GM19455 (cell line): ENCODE measurements at regions not wholly inside any gene's neighbourhood (a gene's known extent, or its start where the extent isn't known, plus 50 kb on each side); places are given as distances from the start of the nearest gene placed in this dataset.

Experiments
- ATAC-seq: cut with Tn5 transposase; IDR thresholded peaks from one replicate; pipeline ENCODE4 v1.9.1; 2021; ENCODE audit not compliant: unreplicated experiment

DNA sequence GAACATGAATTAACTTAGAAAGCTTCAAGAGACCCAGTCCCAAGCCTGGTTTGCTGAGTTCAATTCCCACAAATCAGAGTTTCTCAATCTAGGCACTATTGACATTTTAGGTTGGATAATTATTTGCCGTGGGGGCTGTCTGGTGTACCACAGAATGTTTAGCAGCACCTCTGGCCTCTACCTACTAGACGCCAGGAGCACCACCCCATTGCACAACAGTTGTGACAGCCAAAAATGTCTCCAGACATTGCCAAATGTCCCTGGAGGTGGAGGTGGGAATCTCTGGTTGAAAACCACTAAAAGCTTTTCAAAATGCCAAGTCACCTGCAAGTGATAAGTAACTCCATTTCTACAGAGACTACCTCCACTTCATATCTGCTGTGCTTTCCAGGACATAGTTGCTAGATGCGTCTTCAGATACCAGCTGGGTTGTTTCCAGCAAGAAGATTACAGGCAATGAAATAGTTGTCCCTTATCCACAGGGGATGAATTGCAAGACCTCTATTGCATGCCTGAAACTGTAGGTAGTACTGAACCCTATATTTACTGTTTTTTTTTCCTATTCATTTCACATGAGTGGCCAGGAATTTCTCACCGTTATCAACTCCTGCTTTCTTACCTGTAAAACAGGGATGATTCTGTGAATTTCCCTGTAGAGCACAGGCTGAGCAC is 554.3 kb downstream of the ZEB2 start:
- no peak for ATAC-seq

DNA sequence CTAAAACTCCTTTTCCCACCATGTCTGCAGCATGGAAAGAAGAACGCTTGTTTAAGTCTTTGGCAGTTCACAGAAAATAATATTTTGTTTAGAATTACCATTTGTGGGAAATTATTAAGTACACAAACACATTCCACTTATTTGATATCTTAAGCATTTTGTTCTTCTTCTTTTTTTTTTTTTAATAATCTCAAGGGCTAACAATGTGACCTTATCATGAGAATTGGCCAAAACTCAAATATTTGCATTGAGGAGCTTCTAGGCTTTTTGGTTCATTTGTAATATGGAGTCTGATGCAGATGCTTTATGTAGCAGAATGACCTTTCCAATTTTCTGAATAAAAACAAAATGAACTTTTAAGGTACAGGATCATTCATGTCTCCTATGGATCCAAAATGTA is 555.0 kb downstream of the ZEB2 start:
- no peak for ATAC-seq

DNA sequence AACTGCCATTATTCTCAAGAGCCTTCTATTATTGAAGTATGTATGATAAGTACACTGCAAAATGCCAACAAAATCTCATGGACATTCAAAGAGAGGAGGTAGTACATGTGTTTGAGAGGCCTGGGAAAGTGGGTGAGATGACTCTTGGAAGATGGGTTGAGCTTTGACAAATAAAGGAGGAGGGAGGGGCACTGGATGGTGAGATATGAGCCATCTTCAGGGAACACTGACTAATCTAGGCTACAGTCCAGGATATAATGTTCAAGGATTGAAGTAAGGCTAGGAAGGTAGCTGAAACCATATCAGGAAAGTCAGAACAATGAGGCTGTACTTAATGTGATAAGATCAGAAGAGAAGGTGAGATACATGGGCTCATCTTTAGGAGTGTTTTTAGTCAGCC is 559.7 kb downstream of the ZEB2 start:
- ATAC-seq: no peak

DNA sequence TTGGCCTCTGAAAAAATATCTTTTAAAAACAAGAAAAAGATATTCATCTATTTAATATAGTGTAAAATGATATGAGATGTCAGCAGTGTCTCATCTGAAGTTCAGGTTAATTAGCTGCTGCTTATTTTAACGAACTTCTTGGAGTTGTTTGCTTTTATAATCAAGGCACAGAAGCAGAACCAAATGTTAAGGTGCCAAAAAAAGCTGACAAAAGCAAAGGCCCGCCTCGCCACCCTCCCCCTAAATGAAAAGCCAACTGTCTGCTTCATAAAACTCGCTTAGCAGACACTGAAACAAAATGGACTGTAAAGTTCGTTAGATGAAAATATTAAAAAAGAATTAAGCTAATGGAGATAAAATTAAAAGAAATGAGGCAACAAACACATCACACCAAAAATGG is 562.6 kb downstream of the ZEB2 start:
- no peak for ATAC-seq

DNA sequence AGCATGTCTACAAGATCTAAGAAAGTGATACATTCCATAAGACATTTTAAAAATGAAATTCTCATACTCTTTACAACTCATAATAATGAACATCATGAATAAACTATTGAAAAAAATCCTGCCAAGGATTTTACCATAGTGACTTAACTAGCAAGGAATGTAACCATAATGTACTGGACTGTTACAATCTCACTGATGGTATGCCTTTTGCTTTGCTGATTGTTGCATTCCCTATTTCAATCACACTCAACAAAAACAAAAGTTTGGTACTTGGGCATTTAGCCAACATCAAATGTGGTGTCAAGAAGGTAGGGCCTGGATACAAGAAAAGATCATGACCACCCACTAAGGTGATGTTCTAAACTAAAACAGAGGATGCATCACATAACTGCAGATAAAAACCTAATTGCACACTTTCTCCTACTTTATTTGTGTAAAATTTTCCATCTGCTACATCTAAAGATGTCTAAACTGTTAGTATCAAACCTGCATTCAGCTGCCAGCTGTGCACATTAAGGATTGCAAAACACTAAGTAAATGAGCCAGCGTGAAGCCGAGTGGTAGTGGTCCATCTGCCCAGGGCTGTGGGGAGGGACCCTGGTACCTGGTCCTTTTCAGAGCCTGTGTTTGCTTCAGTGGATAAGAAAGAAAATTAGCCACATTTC is 564.4 kb downstream of the ZEB2 start:
- no peak for ATAC-seq

DNA sequence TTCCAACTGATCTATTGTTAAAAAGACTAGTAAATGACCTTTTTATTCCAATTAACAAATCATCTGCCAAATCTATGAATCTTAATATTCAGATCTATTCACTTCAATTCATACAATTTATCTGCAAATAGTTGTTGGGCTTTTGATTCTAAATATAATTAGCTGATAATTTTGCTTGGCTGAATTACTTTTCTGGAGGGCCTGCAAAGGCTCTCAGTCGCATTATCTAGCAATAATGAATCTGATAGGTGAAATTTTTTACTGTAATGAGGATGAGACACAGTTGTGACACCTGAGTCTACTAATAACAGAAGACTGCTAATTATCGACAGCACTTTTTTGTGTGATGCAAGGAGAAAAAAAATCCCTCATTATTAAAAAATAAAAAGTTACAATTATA is 565.1 kb downstream of the ZEB2 start:
- no peak for ATAC-seq

DNA sequence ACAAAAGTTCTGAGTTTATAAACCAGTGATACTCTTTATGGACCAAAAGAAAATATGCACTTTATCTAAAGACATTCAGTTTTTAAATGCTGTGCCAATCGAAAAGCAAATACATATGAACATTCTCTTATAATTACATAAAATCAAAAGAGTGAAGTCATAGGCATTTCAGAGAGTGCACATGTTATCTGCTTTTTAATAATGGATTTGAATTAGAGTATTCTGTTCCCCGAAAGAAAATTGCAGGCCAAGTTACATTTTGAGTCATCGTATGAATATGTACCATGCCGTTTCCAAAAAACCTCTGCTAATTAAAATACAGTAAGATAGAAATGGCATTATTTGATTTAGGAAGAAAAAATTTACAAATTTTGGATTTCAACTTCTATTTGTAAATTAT is 565.7 kb downstream of the ZEB2 start:
- ATAC-seq: no peak

DNA sequence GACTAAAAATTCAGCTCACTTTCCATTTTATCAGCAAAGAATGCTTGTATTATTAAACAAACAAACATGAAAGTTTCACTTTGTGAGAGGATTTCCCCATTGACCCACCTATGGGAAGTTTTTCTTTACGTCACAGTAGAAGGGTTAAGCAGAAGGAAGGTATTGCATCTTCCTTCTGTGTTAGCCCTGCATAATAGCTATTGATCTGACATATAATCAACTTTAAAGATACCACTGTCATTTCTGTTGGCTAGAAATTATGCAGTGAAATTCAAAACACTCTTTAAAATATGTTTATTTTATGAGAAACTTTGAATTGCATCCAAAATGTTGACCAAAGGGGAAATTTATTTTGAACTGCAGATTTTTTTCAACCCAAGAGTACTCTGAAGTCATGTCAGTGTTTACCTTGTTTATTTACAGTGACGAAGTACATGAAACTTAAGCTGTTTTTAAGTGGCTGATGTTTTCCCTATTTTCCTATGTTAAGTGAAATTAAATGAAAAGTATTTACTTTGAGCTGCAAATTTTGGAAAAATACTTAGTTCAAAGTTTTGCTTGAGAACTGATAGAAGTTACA is 566.4 kb downstream of the ZEB2 start:
- no peak for ATAC-seq

DNA sequence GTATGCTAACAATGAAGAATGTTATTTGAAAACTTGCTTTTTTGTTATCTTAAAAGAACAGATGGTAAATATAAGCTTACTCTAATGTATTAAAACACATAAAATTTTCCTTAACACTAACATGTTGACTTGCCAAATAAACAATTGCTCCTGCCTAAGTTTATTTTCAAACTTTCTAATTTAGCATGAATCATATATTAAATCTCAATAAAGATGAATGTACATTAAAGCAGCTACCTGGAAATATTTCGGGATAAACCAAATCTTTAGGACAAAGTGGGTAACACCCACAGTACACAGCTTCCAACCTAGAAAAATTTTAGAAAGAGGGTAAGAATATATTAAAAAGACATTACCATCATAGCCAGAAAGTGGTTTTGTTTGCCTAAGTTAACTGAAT is 567.4 kb downstream of the ZEB2 start:
- no peak for ATAC-seq

DNA sequence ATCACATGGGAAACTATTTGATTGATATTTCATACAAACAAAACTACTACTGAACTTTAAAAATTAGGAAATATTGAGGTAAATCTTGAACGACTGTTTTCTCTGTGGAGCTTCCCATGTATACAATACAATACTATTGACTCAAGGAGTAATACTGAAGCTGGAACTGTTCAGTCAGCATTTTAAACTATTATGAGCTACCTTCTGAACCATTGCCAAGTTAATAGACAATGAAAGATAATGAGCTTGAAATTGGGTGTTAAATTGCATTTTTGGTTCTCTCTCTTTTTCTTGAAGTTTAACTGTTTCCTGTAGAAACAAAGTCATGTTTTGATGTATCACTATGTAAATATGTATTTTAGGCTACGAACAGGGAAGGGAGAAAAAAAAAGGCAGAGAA is 569.2 kb downstream of the ZEB2 start:
- ATAC-seq: no peak

DNA sequence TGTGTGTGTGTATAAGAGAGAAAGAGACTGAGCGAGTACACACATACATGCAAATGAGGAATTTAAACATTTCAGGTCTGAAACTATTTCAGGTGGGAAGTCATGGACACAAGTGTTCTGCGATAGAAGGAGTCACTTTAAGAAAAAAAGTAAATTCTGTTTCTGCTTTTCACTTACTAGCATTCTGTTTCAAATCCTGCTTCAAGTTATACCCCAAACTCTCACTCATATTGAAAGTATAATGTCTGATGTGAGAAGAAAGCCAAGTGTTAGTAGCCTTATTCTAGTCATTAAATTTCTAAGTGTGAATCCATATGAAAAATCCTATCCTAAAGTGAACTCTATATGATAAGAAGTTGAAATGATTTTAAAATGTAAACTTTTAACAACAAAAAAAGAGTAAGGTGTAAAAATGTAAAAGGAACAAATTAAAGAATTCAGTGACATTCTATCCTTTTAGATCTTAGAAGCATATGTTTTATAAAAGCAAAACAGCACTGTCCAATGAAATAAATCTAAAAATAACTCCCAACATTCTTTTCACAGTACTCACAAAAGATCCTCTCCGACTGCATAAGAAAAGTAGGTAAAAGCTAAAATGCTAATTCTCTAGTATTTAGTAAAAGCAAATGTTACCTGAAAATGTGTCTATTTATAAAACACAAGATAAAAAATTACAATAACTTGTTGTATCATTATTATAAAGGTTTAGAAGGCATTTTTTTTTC is 570.6 kb downstream of the ZEB2 start:
- ATAC-seq: no peak

DNA sequence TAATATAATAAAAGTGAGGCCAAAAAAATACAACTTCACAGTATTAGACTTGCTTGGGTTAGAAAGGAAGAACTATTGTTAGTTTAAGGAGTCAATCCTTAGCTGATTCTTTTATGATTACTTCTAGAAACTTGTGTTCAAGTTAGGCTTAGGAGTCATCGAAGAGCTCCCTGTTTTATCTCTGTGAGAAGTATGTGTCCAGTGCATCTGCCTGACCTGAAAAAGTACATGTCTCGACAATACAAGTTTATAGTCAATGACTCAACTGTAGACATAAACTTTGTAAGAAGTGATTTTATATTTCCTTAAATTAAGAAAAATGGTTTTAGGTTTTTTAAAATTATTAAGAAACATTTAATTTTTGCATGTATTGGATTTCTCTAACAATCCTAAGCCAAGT is 571.2 kb downstream of the ZEB2 start:
- ATAC-seq: no peak

DNA sequence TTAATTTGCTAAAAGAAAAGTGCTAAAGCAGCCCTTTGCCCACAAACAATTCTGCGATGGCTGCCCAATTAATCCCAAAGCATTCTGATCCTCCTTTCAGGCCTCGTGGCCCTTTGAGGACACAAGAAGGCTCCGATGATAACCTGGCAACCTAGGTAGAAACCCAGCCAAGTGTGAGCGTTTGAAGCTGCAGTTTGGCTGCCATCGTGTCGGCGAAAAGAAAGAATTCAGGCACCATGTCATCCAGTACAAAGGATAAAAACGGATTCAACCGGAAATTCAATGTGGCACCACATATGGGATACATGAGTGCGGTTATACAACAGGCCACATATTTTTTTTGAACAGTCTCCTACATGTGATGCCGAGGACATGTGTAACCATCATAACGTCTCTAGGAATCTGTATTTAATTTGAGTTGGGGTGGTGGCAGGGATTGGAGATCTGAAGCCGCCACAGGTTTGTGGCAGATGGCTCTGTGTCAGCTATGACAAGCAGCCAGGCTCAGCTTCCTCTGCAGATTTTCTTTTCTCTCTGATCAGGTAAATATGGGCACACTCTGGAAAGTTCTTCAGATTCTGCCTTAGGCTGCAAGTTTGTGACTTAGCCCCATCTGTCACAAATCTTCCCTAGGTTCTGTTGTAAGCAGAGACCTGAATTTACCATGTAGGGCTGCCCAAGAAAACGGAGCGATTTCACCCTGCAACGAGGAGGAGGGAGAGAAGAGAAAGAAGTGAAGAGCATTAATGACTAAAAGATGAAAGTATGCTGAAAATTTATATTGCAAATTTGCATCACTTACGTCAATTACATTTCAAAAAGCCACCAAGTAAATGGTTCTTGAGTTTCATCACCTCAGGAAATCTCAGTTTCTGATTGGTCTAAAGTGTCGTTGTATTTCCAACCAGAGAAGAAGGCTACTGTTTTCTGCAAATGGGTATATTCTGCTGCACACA is 573.2 kb downstream of the ZEB2 start:
- ATAC-seq: no peak

DNA sequence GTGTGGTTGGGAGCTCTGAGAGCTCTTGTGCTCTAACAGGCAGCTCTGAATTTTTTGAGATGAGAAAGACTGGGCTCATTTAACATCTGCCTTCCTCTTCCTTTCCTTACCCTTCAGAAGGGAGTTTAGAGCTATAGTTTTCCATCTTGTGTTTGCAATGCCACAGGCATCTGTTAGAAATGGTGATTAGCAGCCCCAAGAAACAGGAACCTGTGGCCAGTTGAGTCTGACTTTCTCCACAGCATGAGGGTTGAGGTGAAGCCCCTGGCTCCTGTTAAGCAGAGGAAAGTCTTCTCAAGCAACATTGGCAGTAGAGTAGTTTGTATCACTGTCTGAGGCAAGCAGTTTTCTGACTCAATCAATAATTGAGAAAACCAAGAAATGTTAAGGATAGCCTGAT is 577.4 kb downstream of the ZEB2 start:
- ATAC-seq: no peak

DNA sequence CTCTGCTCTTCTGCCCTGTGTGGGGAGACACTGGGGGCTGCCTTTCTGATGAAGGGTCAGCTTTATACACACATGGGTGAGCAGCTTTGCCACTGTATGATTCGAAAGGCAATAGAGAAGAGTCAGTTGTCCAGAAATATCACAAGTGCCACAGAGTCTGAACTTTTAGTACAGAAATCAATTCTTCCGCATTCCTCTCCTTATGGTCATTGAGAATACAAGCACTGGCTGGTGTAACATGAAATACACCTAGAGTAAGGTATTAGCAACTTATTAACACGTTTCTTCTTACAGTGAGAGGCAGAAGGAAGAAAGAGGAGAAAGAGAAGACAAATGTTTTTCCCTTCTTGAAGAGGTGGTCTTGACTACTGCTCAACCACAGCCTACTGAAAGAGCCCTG is 579.2 kb downstream of the ZEB2 start:
- ATAC-seq: no peak

DNA sequence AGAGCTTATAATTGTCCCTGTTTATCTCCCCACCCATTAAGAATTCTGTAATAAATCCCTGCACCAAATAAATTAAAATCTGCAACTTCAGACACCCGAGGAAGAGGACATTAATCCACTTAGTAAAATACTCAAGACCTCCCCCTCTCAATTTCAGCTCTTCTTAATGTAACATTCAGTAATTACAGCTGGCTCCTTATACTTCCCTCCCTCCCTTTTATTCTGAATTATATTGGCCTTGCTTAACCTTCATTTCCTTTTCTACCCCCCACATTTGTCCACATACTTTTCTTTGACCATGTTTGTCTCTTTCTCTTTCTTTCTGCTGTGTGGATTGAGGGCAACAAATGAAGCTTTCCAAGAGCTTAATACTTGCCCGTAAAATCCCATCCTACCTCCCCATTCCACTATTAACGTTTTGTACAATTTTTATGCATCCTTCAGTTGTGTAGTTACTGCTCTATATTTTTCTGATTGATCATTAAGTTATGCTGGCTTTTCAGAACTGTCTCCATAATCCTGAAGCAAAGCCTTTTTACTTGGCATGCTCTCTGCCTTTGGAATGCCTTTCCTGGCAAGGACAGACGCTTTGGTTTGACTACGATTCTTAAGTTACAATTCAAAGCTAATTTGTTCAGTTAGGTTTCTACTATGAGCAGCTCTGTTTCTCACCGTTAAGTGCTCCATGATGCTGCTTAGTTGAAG is 580.1 kb downstream of the ZEB2 start:
- no peak for ATAC-seq

DNA sequence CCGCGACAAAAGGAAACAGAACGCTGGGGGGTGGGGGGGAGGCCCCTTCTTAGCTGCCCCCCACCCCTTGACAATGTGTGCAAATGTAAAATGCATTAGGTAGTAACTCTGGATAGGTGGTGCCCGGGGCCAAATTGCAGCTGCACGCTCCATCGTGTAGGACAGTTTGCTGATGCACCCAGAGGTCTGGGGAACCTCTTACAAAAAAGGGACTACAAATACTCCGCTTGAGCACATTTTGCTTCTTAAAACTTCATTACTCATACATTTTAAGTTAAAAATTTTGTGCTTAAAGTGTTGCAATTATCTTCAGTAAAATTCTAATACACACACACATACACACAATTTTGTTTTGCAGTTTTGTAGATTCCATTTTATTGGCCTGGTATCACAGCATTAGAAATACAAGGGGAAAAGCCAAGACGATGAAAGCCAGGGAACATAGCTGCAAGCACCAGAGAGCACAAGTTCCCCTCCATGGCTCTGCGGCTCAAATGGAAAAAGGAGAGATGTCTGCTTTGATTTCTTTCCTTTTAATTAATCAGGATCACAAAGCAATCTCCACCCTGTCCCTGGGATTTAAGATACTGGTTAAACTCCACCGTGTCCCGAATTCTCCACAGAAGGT is 582.1 kb downstream of the ZEB2 start:
- peak; percentile 20 for ATAC-seq

DNA sequence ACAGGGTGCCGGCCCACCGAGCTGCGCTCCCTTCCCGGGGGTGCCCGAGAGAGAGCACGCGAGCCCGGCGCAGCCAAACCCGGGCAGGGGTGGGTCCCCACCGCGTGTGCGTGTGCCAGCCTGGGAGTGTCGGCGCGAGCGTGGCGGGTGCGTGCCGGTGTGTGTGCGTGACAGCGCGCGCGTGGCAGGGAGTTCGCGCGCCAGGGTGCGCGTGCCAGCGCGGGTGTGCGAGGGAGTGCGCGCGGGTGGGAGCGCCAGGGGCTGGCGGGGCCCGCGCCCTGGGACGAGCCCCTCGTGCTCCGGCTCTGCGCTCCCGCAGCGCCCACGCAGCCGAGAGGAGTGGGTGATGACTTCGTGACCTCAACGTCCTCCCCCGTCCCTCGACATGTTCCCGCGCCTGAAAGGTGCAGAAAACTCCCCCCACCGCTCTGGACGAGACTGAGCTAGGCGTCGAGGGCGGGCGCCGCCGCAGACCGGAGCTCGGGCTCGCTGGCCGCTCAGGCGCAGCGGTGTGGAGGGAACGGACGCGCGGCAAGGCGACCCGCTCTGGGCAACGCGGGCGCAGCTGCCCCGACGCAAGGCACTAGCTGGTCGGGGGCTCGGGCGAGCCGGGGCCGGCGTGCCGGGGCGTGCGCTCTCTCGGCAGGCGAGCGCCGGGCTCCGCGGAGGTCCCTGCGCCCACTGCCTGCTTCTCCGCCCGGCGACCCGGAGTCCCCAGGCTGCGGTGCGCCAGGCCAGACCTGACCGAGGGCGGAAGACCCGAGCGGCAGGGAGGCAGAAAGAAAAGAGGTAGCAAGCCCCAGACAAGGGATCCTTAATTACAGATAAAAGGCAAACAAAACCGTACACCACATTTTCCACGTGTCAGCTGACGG is 582.8 kb downstream of the ZEB2 start:
- peak; percentile 52 for ATAC-seq

DNA sequence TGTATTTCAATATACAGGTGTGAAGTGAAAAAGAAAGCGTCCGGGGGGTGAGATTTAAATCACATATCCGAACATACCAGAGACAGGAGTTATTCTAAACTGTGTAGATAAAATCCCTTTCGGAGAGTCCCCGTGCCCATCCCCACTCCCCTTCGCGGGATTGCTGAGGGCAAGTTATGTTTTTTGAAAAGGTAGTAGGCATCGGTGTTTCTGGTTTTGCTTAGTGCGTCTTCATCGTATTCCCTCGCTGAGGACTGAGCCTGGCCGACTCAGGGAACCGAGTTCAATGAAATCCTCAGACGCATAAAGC is 583.4 kb downstream of the ZEB2 start:
- no peak for ATAC-seq
